ENCODE measurements at regions not wholly inside any gene's neighbourhood (a gene's known extent, or its start where the extent isn't known, plus 50 kb on each side); places are given as distances from the start of the nearest gene placed in this dataset.
A peak's percentile ranks its signal among the peaks of the same experiment; 100 is the strongest.

GRCh38 chrX:118250445-118250844 lies 95.5 kb upstream of the WDR44 start:
- Histone ChIP-seq H3K9me3 (no peaks in the 10 kb centered on the region), H3K36me3 (no peaks in the 10 kb centered on the region), H3K4me1 (no peaks in the 10 kb centered on the region), H3K27ac (peak overlapping the region in 1 of 10 donors; percentile 44), H3K4me3 (no peak overlapping the region), H3K27me3 (no peaks in the 10 kb centered on the region)
- DNase-seq (no peak), ATAC-seq (no peak)
- WGBS, 2 donors = 93 to 100% methylated on average over 1 of the region's 1 CpG
- TF ChIP-seq, protein P1, sequence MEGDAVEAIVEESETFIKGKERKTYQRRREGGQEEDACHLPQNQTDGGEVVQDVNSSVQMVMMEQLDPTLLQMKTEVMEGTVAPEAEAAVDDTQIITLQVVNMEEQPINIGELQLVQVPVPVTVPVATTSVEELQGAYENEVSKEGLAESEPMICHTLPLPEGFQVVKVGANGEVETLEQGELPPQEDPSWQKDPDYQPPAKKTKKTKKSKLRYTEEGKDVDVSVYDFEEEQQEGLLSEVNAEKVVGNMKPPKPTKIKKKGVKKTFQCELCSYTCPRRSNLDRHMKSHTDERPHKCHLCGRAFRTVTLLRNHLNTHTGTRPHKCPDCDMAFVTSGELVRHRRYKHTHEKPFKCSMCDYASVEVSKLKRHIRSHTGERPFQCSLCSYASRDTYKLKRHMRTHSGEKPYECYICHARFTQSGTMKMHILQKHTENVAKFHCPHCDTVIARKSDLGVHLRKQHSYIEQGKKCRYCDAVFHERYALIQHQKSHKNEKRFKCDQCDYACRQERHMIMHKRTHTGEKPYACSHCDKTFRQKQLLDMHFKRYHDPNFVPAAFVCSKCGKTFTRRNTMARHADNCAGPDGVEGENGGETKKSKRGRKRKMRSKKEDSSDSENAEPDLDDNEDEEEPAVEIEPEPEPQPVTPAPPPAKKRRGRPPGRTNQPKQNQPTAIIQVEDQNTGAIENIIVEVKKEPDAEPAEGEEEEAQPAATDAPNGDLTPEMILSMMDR (IDR thresholded peaks at IDR 0.05) = no peak
- intact Hi-C loops (cut with DNase I) = loop anchor here in 3 of 10 donors (10.0 kb wide), 2 partner anchors 1756 to 1766 kb away; no protein-coding TSS in a partner anchor

- ATAC-seq = peak in 4 of 8 donors; percentile 51 to 73 (median 62)
- Histone ChIP-seq H3K27me3 (no peaks in the 10 kb centered on the region), H3K36me3 (no peaks in the 10 kb centered on the region), H3K27ac (peak overlapping the region in 2 of 10 donors; percentile 26 to 44), H3K9me3 (no peaks in the 10 kb centered on the region), H3K4me3 (no peak overlapping the region), H3K4me1 (no peaks in the 10 kb centered on the region)
- TF ChIP-seq, protein P1 (IDR thresholded peaks at IDR 0.05) = no peak
- DNase-seq = no peak
- intact Hi-C loops (cut with DNase I) = loop anchor here in 3 of 10 donors (10.0 kb wide), 2 partner anchors 1756 to 1766 kb away; no protein-coding TSS in a partner anchor
- WGBS, 2 donors = 58 to 74% methylated on average over 3 of the region's 3 CpGs
Observed at GRCh38 chrX:118251271-118251670, 94.6 kb upstream of the WDR44 start.

DNA sequence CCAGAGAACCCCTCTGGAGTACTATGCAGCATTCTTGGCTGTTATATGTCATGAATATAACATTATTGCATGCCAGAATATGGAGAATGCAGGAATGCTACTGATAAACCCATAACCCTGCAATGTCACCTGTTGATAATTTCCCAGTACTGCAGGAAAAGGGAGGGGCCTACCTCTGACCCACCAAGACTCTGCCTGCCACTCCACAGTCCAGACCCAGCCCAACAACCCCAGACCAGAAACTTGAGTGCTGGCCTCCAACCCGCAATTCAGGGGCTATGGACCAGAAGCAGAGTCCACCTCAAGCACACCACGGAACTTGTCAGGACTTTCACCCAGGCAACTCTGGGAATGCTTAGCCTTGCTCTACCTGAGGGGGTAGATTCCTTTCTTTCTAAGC lies 92.9 kb upstream of the WDR44 start:
- Histone ChIP-seq H3K27me3 (peaks cover 0 to 6% (median 0%) of the 10 kb centered on the region in 7 donors), H3K36me3 (no peaks in the 10 kb centered on the region), H3K9me3 (no peaks in the 10 kb centered on the region), H3K4me1 (no peaks in the 10 kb centered on the region), H3K27ac (no peak overlapping the region), H3K4me3 (no peak overlapping the region)
- 96 to 100% methylated on average over 2 of the region's 2 CpGs for WGBS, 2 donors
- ATAC-seq (no peak), DNase-seq (no peak)
- TF ChIP-seq, protein P1 (IDR thresholded peaks at IDR 0.05) = no peak
- intact Hi-C loops (cut with DNase I) = loop anchor here in 3 of 10 donors (10.0 kb wide), 2 partner anchors 1758 to 1768 kb away; no protein-coding TSS in a partner anchor

- Histone ChIP-seq H3K27me3 (peaks cover 0 to 6% (median 0%) of the 10 kb centered on the region in 7 donors), H3K36me3 (no peaks in the 10 kb centered on the region), H3K4me3 (no peak overlapping the region), H3K9me3 (no peaks in the 10 kb centered on the region), H3K4me1 (no peaks in the 10 kb centered on the region), H3K27ac (no peak overlapping the region)
- 0 to 3% methylated on average over 2 of the region's 2 CpGs for WGBS, 2 donors
- TF ChIP-seq, protein P1 (IDR thresholded peaks at IDR 0.05) = peak; percentile 27 to 76 (median 62)
- DNase-seq (peak in 1 of 2 donors; percentile 23), ATAC-seq (no peak)
- intact Hi-C loops (cut with DNase I) = loop anchor here in 3 of 10 donors (10.0 kb wide), 2 partner anchors 1760 to 1770 kb away; no protein-coding TSS in a partner anchor
Observed at GRCh38 chrX:118254611-118255010, 91.3 kb upstream of the WDR44 start.

All from heart right ventricle (tissue), 16 donors.